GM23338 (cell line): ENCODE measurements at regions not wholly inside any gene's neighbourhood (a gene's known extent, or its start where the extent isn't known, plus 50 kb on each side); places are given as distances from the start of the nearest gene placed in this dataset.
"Not testable (repeated sequence)": the region's sequence is repeated elsewhere in the genome, so short reads cannot be mapped to it uniquely, and the experiment has no call there.

Experiments used
- ATAC-seq: fragments of 200-7000 bp; cut with Tn5 transposase; 3 replicates; pipeline ENCODE4 v1.9.1; 2020
- DNase-seq: peaks from one replicate; pipeline ENCODE4 v3.0.0-alpha.2; 2015; ENCODE audit warnings: low spot score
- H2AFZ ChIP-seq: fragments of 200-600 bp; sonication (generic); 2 replicates; pipeline ENCODE4 v1.8.0; 2016; ENCODE audit warnings: antibody characterized with exemption, mild to moderate bottlenecking, moderate library complexity
- H3F3A ChIP-seq: fragments of 200-600 bp; sonication (generic); replicated peaks from 2 replicates; pipeline ENCODE4 v1.8.0; 2017; ENCODE audit warnings: antibody characterized with exemption, mixed run types, low read depth
- H3K27ac ChIP-seq: fragments of 200-600 bp; sonication (generic); 2 replicates; pipeline ENCODE4 v1.6.1; 2016; ENCODE audit warnings: low read depth
- H3K27me3 ChIP-seq: fragments of 200-600 bp; sonication (generic); 2 replicates; pipeline ENCODE4 v1.8.0; 2016; ENCODE audit warnings: mild to moderate bottlenecking, mixed run types, moderate library complexity; ENCODE audit not compliant: insufficient read depth
- H3K36me3 ChIP-seq: fragments of 200-600 bp; sonication (generic); 2 replicates; pipeline ENCODE4 v1.8.0; 2016; ENCODE audit warnings: mild to moderate bottlenecking; ENCODE audit not compliant: insufficient read depth
- H3K4me1 ChIP-seq: fragments of 200-600 bp; sonication (generic); 2 replicates; pipeline ENCODE4 v1.8.0; 2016; ENCODE audit warnings: mild to moderate bottlenecking, moderate library complexity; ENCODE audit not compliant: insufficient read depth
- H3K4me2 ChIP-seq: fragments of 200-600 bp; sonication (generic); 2 replicates; pipeline ENCODE4 v1.7.1; 2017; ENCODE audit warnings: mixed run types
- H3K4me3 ChIP-seq: fragments of 200-600 bp; sonication (generic); 2 replicates; pipeline ENCODE4 v1.6.1; 2016; ENCODE audit warnings: mixed run types
- H3K79me2 ChIP-seq: fragments of 200-600 bp; sonication (generic); replicated peaks from 2 replicates; pipeline ENCODE4 v1.8.0; 2017; ENCODE audit warnings: mild to moderate bottlenecking; ENCODE audit not compliant: insufficient read depth
- H3K9me2 ChIP-seq: fragments of 200-600 bp; sonication (generic); 2 replicates; pipeline ENCODE4 v1.8.0; 2017; ENCODE audit not compliant: insufficient read depth
- H4K20me1 ChIP-seq: fragments of 200-600 bp; sonication (generic); replicated peaks from 2 replicates; pipeline ENCODE4 v1.8.0; 2017; ENCODE audit warnings: mild to moderate bottlenecking; ENCODE audit not compliant: insufficient read depth
- H3K27ac Mint-ChIP-seq: 2 replicates; pipeline ENCODE4 v1.8.0; 2020; ENCODE audit warnings: inconsistent platforms, mild to moderate bottlenecking, moderate library complexity, mixed read lengths
- H3K27me3 Mint-ChIP-seq: 3 replicates; pipeline ENCODE4 v1.8.0; 2022; ENCODE audit warnings: low read depth, mild to moderate bottlenecking, moderate library complexity, mixed read lengths, inconsistent platforms; ENCODE audit not compliant: insufficient read depth, poor library complexity
- H3K36me3 Mint-ChIP-seq: 3 replicates; pipeline ENCODE4 v1.8.0; 2021; ENCODE audit warnings: low read depth, mild to moderate bottlenecking, inconsistent platforms, moderate library complexity, mixed read lengths
- H3K4me1 Mint-ChIP-seq: 3 replicates; pipeline ENCODE4 v1.8.0; 2020; ENCODE audit warnings: mild to moderate bottlenecking, inconsistent platforms, mixed read lengths
- H3K4me3 Mint-ChIP-seq: 3 replicates; pipeline ENCODE4 v1.8.0; 2021; ENCODE audit warnings: moderate library complexity, mild to moderate bottlenecking, inconsistent platforms, mixed read lengths
- H3K9me3 Mint-ChIP-seq: 3 replicates; pipeline ENCODE4 v1.8.0; 2020; ENCODE audit warnings: moderate library complexity, mild to moderate bottlenecking, inconsistent platforms, mixed read lengths
- EZH2 ChIP-seq: fragments of 200-600 bp; sonication (generic); IDR thresholded peaks from one replicate; pipeline ENCODE4 v1.8.0; 2017; ENCODE audit warnings: antibody characterized with exemption, mild to moderate bottlenecking, low read depth; ENCODE audit not compliant: unreplicated experiment
- POLR2AphosphoS5 ChIP-seq: IDR thresholded peaks from 2 replicates; pipeline ENCODE4 v1.6.1; 2016; ENCODE audit warnings: antibody characterized with exemption, low read depth
- STAT1 ChIP-seq: IDR thresholded peaks from one replicate; pipeline ENCODE4 v1.6.1; 2016; ENCODE audit warnings: antibody characterized with exemption; ENCODE audit not compliant: unreplicated experiment
- TF ChIP-seq, protein P1 (sequence below): IDR thresholded peaks from one replicate; pipeline ENCODE4 v1.6.1; 2018; ENCODE audit warnings: antibody characterized with exemption; ENCODE audit not compliant: unreplicated experiment
- TF ChIP-seq, protein P2 (sequence below): fragments of 250-450 bp; sonication (Bioruptor Pico); IDR thresholded peaks from 2 replicates; pipeline ENCODE4 v1.5.0; 2020; ENCODE audit warnings: mild to moderate bottlenecking, moderate library complexity

DNA sequence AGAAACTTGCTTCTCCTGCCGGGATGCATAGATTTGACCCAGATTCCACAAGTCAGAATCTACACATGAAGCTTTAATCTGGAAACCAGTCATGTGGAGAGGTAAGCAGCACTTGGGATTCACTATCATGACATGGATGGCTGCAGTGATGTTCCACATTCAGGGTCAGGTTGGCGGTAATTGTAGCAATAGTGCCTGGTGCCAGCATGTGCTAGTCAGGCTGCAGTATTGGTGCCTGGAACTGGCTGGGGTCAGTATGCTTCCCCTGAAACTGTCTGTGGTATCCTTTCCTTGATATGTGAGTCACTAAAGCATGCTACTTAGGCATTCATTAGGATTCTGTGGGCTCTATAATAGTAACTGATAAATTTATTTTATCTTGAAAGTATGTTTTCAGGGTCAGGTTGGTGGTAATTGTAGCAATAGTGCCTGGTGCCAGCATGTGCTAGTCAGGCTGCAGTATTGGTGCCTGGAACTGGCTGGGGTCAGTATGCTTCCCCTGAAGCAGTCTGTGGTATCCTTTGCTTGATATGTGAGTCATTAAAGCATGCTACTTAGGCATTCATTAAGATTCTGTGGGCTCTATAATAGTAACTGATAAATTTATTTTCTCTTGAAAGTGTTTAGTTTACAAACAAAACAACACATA is 1439.2 kb downstream of the ZPLD1 start (continued):
- TF ChIP-seq, protein P1, sequence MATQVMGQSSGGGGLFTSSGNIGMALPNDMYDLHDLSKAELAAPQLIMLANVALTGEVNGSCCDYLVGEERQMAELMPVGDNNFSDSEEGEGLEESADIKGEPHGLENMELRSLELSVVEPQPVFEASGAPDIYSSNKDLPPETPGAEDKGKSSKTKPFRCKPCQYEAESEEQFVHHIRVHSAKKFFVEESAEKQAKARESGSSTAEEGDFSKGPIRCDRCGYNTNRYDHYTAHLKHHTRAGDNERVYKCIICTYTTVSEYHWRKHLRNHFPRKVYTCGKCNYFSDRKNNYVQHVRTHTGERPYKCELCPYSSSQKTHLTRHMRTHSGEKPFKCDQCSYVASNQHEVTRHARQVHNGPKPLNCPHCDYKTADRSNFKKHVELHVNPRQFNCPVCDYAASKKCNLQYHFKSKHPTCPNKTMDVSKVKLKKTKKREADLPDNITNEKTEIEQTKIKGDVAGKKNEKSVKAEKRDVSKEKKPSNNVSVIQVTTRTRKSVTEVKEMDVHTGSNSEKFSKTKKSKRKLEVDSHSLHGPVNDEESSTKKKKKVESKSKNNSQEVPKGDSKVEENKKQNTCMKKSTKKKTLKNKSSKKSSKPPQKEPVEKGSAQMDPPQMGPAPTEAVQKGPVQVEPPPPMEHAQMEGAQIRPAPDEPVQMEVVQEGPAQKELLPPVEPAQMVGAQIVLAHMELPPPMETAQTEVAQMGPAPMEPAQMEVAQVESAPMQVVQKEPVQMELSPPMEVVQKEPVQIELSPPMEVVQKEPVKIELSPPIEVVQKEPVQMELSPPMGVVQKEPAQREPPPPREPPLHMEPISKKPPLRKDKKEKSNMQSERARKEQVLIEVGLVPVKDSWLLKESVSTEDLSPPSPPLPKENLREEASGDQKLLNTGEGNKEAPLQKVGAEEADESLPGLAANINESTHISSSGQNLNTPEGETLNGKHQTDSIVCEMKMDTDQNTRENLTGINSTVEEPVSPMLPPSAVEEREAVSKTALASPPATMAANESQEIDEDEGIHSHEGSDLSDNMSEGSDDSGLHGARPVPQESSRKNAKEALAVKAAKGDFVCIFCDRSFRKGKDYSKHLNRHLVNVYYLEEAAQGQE: no peak

DNA sequence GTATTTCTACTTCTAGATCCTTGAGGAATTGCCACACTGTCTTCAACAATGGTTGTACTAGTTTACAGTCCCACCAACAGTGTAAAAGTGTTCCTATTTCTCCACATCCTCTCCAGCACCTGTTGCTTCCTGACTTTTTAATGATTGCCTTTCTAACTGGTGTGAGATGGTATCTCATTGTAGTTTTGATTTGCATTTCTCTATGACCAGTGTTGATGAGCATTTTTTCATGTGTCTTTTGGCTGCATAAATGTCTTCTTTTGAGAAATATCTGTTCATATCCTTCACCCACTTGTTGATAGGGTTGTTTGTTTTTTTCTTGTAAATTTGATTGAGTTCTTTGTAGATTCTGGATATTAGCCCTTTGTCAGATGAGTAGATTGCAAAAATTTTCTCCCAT is 1447.0 kb downstream of the ZPLD1 start:
- H4K20me1 ChIP-seq, H3F3A ChIP-seq, H3K27me3 Mint-ChIP-seq, H3K9me2 ChIP-seq, DNase-seq, H3K4me1 ChIP-seq, H3K36me3 Mint-ChIP-seq, H3K9me3 Mint-ChIP-seq, H3K27ac Mint-ChIP-seq, H3K79me2 ChIP-seq, H3K4me3 ChIP-seq, H3K4me2 ChIP-seq, ATAC-seq, H3K36me3 ChIP-seq, H2AFZ ChIP-seq, H3K4me3 Mint-ChIP-seq, H3K4me1 Mint-ChIP-seq, H3K27me3 ChIP-seq, H3K27ac ChIP-seq: not testable (repeated sequence)

DNA sequence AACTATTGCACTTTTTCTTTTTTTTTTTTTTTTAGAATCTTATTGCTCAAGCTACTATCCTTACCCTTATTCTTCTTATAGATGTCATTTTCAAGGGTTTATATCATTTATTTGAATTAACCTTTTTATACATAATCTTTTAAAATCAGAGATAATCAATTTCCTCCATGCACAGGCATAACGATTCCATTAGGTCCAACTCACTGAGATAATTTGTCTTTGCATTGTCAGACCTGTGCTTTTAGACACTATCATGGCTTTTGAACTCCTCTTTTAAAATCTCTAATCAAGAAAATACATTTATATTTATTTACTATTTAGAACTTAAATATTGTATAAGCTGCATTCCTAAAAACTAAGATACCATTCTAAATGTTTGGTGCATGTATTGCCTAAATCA is 1454.9 kb downstream of the ZPLD1 start:
- H3F3A ChIP-seq: no peaks in the 10 kb centered on the region
- DNase-seq: no peak
- no peaks in the 10 kb centered on the region for H3K36me3 ChIP-seq
- no peaks in the 10 kb centered on the region for H3K79me2 ChIP-seq
- Mint-ChIP-seq H3K4me3 (no peak overlapping the region), H3K4me1 (no peaks in the 10 kb centered on the region), H3K27ac (no peak overlapping the region), H3K9me3 (no peaks in the 10 kb centered on the region), H3K27me3 (no peaks in the 10 kb centered on the region), H3K36me3 (no peaks in the 10 kb centered on the region)
- ATAC-seq: no peak
- no peaks in the 10 kb centered on the region for H3K4me1 ChIP-seq
- no peak overlapping the region for H3K27ac ChIP-seq
- H3K4me2 ChIP-seq: no peak overlapping the region
- no peak overlapping the region for H3K4me3 ChIP-seq
- no peaks in the 10 kb centered on the region for H3K27me3 ChIP-seq
- no peak overlapping the region for H2AFZ ChIP-seq
- no peaks in the 10 kb centered on the region for H4K20me1 ChIP-seq
- TF ChIP-seq STAT1 (no peak), EZH2 (no peak), POLR2AphosphoS5 (no peak)
- TF ChIP-seq, protein P2, sequence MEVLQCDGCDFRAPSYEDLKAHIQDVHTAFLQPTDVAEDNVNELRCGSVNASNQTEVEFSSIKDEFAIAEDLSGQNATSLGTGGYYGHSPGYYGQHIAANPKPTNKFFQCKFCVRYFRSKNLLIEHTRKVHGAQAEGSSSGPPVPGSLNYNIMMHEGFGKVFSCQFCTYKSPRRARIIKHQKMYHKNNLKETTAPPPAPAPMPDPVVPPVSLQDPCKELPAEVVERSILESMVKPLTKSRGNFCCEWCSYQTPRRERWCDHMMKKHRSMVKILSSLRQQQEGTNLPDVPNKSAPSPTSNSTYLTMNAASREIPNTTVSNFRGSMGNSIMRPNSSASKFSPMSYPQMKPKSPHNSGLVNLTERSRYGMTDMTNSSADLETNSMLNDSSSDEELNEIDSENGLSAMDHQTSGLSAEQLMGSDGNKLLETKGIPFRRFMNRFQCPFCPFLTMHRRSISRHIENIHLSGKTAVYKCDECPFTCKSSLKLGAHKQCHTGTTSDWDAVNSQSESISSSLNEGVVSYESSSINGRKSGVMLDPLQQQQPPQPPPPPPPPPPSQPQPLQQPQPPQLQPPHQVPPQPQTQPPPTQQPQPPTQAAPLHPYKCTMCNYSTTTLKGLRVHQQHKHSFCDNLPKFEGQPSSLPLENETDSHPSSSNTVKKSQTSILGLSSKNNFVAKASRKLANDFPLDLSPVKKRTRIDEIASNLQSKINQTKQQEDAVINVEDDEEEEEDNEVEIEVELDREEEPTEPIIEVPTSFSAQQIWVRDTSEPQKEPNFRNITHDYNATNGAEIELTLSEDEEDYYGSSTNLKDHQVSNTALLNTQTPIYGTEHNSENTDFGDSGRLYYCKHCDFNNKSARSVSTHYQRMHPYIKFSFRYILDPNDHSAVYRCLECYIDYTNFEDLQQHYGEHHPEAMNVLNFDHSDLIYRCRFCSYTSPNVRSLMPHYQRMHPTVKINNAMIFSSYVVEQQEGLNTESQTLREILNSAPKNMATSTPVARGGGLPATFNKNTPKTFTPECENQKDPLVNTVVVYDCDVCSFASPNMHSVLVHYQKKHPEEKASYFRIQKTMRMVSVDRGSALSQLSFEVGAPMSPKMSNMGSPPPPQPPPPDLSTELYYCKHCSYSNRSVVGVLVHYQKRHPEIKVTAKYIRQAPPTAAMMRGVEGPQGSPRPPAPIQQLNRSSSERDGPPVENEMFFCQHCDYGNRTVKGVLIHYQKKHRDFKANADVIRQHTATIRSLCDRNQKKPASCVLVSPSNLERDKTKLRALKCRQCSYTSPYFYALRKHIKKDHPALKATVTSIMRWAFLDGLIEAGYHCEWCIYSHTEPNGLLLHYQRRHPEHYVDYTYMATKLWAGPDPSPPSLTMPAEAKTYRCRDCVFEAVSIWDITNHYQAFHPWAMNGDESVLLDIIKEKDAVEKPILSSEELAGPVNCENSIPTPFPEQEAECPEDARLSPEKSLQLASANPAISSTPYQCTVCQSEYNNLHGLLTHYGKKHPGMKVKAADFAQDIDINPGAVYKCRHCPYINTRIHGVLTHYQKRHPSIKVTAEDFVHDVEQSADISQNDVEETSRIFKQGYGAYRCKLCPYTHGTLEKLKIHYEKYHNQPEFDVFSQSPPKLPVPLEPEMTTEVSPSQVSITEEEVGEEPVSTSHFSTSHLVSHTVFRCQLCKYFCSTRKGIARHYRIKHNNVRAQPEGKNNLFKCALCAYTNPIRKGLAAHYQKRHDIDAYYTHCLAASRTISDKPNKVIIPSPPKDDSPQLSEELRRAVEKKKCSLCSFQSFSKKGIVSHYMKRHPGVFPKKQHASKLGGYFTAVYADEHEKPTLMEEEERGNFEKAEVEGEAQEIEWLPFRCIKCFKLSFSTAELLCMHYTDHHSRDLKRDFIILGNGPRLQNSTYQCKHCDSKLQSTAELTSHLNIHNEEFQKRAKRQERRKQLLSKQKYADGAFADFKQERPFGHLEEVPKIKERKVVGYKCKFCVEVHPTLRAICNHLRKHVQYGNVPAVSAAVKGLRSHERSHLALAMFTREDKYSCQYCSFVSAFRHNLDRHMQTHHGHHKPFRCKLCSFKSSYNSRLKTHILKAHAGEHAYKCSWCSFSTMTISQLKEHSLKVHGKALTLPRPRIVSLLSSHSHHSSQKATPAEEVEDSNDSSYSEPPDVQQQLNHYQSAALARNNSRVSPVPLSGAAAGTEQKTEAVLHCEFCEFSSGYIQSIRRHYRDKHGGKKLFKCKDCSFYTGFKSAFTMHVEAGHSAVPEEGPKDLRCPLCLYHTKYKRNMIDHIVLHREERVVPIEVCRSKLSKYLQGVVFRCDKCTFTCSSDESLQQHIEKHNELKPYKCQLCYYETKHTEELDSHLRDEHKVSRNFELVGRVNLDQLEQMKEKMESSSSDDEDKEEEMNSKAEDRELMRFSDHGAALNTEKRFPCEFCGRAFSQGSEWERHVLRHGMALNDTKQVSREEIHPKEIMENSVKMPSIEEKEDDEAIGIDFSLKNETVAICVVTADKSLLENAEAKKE (CRISPR knock-in tag): no peak
- no peaks in the 10 kb centered on the region for H3K9me2 ChIP-seq
